ENCODE measurements at regions not wholly inside any gene's neighbourhood (a gene's known extent, or its start where the extent isn't known, plus 50 kb on each side); places are given as distances from the start of the nearest gene placed in this dataset.

GRCh38 chr10:113300201-113300600, 252.7 kb upstream of the HABP2 start:
- TF ChIP-seq, protein P1, sequence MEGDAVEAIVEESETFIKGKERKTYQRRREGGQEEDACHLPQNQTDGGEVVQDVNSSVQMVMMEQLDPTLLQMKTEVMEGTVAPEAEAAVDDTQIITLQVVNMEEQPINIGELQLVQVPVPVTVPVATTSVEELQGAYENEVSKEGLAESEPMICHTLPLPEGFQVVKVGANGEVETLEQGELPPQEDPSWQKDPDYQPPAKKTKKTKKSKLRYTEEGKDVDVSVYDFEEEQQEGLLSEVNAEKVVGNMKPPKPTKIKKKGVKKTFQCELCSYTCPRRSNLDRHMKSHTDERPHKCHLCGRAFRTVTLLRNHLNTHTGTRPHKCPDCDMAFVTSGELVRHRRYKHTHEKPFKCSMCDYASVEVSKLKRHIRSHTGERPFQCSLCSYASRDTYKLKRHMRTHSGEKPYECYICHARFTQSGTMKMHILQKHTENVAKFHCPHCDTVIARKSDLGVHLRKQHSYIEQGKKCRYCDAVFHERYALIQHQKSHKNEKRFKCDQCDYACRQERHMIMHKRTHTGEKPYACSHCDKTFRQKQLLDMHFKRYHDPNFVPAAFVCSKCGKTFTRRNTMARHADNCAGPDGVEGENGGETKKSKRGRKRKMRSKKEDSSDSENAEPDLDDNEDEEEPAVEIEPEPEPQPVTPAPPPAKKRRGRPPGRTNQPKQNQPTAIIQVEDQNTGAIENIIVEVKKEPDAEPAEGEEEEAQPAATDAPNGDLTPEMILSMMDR (IDR thresholded peaks at IDR 0.05), result no peak
- TF ChIP-seq POLR2A (IDR thresholded peaks at IDR 0.05), result no peak

Data from body of pancreas (tissue), 4 donors.